Eye (tissue), 1 donor: ENCODE measurements at regions not wholly inside any gene's neighbourhood (a gene's known extent, or its start where the extent isn't known, plus 50 kb on each side); places are given as distances from the start of the nearest gene placed in this dataset.
"Not testable (repeated sequence)": the region's sequence is repeated elsewhere in the genome, so short reads cannot be mapped to it uniquely, and the experiment has no call there.

ENCODE experiments used
- DNase-seq: peaks from one replicate; pipeline ENCODE4 v3.0.0-alpha.2; 2015

DNA sequence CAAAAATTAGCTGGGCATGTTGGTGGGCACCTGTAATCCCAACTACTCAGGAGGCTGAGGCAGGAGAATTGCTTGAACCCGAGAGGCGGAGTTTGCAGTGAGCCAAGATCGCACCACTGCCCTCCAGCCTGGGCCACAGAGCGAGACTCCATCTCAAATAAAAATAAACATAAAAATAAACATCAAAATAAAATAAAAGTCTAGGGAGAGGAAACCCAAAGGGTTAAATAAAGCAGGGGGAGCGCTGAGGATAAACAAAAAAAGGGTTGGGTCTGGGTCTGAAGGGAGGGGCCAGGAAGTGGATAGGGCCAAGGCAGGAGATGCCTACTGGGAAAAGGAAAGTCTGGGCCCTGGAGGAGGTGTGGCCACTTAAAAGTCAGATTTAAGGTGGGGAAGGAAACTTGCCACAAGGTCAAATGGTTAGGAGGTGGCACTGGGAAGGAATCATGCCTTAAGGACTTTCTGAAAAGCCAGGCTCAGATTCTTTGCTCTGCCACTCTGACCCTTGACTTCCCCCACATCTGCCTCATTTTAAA is 150.0 kb downstream of the ADSS2 start:
- no peak for DNase-seq

DNA sequence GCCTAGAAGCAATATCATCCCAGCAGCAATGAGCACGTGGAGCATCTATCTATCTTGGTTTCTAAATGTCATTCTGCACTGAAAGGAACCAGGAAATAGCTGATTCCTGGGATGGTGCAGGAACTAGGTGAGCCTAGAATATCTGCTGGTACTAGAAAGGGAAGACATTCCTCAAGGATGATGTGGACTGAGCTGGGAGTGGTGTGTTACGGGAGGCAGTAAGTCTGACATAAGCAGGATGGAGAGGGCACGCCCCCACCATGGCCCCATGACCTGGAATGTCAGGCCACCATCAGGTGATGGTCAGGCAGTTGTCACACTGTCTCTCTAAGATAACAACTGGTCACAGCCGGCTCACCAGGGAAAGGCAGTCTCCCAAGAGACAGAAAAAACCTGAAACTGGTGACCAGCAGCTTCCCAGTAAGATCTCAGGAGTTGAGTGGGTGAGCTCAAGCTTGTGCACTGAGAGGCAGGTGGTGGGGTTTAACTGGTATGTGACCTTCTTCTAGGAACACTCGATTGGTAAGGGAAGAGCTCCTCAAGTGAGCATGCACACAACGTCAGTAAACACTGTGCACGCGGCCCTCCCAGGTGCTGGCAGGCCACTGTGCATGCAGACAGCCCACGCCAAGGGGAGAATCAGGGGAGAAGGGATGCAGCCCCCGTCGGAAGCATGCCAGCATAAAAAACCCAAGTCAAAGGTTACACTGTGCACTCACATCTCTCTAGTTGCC is 148.7 kb downstream of the ADSS2 start:
- peak; percentile 9 for DNase-seq

DNA sequence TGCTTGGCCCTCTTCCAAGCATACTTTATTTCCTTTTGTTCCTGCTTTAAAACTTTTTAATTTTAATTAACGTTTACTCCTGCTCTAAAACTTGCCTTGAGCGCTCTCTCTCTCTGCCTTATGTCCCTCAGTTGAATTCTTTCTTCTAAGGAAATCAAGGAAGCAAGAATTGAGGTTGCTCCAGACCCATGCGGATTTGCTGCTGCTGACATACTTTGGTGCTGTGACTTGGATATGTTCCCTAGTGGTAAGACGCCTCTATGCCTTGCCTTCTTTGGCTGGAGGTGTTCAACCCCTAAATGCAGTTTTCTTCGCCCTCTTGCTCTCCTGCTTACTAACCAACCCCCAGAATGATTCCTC is 148.1 kb downstream of the ADSS2 start:
- no peak for DNase-seq

DNA sequence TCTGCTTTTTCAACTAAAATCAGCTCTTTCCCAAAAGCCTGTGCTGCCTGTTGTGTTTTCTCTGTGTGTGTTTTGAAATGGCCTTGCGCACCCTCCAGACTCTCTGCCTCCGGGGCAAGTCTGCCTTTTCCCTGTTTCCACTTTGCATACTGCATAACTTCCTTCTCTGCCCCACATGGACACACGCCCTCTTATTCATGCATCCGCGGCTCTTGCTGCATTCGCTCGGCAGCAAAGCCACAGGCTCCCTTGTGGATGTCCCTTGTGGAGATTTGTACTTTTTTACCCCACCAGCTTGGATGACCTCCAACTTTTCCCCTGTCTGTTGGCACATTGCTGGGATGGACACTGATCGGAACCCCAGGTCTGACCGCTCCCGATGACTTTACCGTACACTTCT is 147.6 kb downstream of the ADSS2 start:
- no peak for DNase-seq

DNA sequence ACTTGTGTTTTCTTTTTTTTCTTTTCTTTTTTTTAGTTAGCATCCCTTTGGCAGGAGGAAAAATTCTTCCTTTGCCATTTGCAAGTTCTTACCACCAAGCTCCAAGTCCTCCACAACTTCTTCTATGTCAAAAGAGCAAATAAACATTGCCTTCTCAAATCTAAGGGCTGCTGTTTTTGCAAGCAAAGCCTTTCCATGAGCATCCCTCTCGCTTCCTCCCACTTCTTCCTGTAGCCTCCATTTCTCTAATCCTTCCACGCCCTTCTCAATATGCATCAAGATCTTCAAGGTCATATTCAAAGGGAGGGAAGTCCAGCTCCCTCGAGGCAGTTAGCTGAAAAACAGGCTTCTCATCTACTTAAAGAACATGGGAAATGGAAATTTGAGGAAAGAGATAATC is 147.1 kb downstream of the ADSS2 start:
- DNase-seq, result no peak

DNA sequence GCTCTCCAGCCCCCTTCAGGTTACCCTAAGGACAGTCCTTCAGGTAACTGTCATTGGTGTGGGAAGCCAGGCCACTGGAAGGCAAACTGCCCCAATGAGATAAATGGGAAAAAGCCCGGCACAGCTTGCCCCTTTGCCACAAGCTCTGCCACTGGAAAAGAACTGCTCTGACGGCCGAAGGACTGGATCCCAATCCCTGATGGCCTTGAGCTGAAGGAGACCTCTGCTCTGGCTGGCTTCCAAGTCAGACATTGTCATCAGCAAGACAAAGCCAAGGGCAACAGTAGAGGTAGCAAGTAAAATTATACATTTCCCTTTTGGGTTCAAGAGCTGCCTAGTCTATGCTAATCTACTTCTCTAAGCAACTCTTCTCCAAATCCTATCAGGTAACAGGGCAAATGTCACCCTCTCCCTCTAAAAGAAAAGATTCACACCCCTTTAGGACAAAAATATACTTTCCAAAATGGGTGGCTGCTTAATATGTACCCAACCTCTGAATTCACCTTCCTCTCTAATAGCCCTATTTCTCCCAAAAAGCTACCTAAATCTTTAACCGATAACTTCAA is 145.8 kb downstream of the ADSS2 start:
- no peak for DNase-seq

DNA sequence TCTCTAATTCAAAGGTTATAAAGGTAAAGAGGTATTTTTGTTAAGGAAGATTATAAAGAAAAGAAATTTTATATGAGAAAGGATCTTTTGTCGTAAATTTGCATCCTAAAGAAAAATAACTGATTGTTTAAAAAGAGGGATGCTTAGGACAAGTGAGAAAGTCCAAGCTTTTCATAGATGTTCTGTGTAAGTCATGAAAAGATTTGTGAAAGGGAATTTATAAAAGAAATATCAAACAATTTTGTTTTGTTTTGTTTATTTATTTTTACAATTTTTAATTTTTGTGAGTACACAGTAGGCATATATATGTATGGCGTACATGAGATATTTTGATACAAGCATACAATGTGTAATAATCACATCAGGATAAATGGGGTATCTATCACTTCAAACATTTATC is 145.2 kb downstream of the ADSS2 start:
- DNase-seq, result no peak

DNA sequence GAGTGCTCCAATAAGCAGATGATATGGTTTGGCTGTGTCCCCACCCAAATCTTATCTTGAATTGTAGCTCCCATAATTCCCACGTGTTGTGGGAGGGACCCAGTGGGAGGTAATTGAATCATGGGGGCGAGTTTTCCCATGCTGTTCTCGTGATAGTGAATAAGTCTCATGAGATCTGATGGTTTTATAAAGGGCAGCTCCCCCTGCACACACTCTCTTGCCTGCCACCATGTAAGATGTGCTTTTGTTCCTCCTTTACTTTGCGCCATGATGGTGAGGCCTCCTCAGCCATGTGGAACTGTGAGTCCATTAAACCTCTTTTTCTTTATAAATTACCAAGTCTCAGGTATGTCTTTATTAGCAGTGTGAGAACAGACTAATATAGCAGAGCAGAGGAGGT is 142.5 kb downstream of the ADSS2 start:
- not testable (repeated sequence) for DNase-seq

DNA sequence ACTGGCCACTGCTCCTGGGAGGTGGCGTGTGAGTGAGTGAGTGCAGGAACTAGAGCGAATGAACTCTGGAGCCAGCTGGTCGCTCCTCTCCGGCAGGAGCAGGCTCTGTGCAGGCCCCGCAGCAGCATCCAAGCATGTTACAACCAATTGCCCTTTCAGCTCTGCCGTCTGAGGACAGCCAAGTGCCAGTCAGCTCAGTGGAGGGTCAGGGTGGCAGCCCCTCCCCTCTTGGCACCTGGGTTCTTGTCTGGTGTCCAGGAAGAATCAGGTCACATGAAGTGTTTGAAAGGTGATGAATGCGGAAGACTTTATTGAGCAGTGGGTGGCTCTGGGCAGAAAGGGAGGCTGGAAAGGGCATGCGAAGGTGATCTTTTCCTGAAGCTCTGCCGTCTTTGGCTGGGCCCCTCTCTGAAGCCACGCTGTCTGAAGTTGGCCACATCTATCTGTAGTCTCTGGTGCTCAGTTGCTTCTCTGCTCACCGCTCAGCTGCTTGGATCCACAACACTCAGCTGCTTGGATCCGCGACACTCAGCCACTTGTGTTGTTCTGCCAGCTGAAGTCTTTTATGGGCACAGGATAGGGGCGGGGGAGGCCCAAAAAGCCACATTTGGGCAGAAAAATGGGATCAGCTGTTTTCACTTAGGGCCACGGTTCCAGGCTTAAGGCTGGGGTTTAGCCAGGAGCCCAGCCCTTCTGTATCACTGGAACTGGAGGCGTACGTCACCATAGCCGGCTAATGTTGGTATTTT is 139.8 kb downstream of the ADSS2 start:
- peak; percentile 23 for DNase-seq

DNA sequence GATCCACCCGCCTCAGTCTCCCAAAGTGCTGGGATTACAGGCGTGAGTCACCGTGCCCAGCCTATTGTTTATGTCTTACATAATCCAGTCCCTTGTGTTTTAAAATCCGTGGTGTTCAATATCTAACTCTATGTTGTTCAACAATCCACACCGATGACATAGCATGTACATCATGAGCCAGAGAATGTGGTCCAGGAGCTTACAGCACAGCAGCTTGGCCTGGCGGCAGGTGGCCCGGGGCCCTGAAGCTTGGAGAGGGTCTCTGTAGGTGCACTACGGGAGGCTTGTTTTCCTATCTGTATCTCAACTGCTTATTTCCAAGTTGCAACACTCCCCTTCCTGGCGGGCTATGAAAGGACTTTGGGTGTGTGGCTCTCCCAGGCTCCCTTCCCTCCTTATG is 138.4 kb downstream of the ADSS2 start:
- DNase-seq, result no peak

DNA sequence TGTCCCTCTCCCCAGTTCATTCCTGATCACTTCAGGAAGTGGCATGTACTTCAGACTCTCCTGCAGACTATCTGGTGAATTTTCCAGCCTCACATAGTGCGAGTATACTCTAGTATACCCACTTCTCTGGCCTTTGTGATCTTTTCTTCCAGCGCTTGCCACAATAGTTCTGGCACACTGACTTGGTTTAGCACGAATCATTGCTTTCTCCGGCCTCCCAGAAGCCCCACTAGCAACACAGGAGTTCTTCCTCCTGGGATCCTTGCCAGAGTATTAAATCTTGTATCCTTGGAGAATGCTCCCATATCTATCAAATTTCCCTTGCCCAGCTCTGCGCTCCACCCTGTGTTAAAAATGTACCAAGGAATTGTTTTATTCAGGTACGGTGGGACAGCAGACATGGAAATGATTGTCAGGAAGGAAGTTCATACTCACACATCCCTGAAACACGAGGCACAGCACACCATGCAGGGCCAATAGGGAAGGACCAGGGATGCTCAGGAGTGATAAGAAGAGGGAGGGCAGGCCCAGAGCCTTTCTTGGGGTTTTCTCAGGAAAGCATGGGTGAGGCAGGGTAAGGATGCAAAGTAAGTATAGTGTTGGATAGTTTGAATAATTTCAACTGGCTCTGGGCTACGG is 136.7 kb downstream of the ADSS2 start:
- DNase-seq, result no peak

DNA sequence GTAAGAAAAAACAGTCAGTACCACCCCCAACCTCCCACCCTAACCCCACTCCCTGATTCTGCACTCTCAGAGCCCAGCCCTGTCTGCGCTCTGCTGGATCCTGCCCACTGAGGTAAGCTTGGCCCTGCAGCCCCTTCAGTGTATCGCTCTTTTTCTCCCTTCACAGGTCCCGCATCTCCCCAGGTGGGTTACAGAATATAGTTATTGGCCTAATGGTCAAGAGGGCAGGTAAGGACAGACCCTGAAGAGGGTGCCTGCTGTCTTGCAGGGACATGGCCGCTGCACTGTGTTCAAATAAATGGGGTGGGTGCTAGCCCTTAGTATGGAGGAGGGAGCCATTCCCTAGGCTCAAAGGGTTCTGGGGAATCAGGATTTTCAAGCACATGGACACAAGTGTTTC is 135.7 kb downstream of the ADSS2 start:
- no peak for DNase-seq

DNA sequence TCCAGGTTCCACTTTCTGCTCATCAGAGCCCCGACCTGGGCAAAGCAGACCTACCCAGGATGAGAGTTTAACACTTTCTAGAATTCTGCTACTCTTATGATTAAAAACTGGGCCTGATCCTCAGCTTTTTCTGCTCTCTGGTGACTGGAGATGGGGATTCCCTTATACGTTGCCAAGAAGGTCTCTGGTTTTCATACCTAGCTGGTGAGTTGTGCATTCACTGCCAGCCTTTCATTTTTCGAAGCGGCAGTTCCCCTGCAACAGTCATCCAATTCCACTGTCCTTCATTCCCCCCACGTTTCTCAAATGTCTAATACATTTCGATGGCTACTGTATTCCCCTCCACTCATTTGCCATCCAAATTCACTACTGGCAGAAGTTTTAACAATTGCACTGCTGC is 135.3 kb downstream of the ADSS2 start:
- no peak for DNase-seq

DNA sequence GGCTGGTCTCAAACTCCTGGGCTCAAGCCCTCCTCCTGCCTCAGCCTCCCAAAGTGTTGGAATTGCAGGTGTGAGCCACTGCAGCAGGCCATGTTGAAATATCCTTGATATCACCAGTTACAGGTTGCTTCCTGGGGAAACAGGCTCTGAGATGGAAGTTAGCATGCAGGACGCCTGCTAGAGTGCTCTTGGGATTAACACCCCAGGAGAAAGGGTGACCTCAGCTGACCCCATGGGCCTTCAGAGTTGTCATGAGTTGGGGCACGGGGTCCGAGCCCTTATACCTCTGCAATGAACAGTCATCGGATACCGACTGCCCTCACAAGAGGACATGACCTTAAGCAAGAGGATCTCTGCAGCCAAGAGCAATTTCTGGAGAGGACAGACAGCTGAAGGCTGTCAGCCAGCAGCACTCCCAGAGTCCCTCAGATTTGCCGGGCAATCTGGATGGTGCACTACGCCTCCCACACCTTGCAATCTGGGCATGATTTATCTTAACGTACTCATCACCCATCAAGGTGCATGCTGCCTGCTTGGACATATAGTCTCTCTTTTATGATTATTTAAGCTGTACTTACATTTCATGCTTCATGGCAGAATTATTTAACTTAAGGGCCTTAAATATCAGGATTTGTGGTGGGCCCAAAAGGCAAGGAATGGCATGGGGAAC is 134.6 kb downstream of the ADSS2 start:
- no peak for DNase-seq

DNA sequence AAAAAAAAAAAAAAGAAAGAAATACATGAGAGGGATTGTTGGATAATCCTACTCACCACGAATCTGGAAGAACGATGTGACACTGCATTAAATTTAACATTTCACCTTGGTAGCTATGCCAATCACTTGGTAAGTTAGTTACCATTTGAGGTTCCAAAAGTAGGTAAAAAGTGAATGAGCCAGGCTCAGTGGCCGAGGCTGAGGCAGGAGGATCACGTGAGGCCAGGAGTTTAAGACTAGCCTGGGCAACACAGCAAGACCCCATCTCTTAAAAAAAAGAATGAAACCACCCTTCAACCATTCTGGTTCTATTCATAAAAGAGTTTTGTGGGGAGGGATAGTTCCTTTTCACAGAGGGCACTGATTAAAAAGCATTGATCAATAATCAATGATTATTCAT is 133.6 kb downstream of the ADSS2 start:
- no peak for DNase-seq

DNA sequence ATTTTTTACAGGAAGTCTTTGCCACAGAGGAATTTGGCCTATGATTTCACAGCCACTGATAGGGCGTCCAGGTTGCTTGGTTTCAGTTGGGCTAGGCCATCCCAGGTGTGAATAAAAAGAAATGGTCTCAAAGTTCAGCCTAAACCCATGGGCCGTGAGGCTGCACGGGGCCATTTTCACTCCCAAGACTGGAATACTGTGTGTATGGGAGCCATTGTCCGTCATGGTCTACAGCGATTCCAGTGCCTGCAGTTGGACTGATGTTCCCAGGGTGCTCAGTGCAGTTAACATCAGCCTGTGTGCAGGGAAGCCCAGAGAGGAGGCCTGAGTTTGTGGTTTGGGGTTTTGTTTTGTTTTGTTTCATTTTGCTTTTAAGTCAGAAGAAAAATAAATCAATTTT is 133.2 kb downstream of the ADSS2 start:
- no peak for DNase-seq

DNA sequence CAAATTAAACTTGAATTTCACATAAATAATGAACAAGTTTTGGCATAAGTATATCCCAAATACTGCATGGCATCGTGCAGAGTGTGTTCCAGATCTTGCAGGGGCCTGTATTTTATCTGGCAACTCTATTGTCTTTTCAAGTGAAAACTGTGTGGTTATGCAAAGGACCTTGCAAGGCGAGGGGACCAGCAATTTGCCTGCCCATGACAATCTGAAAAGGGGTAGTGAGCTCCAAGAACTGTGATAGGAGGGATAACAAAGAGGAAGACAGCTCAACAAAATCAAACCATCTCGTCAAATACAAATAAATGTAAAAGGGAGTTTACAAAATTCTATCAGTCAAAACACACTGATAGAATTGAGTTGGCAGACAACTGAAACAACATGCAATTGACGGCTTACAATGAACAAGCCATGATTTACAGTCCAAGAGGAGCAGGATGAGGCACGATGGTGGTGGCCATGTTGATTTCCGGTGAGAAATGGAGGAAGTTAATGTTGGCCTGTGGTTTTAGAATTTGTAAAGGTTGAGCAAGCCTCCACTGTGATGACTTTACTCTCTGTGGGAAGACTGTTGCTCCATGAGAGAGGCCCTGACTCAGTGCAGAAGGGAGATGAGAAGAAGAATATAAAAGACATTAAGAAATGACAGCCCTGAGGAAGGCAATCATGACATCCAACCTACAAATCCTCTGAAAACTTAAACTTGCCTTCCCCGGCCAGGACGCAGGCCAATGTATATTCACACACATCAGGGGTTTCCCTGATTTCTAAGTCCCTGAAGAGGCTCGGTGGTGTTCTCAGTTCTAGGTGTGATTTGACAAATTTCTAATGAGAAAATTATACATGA is 132.2 kb downstream of the ADSS2 start:
- no peak for DNase-seq

DNA sequence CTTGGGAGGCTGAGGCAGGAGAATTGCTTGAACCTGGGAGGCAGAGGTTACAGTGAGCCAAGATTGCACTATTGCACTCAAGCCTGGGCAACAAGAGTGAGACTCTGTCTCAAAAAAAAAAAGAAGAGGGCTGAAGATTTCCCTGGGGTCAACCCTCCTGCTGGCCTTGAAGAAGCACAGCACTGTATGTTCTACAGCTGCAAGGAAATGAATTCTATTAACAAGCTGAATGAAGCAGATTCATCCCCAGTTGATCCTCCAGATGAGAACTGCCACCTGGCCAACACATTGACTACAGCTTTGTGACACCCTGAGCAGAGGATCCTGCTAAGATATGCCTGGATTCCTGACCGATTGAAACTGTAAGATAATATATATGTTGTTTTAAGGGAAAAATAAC is 129.5 kb downstream of the ADSS2 start:
- DNase-seq, result no peak

DNA sequence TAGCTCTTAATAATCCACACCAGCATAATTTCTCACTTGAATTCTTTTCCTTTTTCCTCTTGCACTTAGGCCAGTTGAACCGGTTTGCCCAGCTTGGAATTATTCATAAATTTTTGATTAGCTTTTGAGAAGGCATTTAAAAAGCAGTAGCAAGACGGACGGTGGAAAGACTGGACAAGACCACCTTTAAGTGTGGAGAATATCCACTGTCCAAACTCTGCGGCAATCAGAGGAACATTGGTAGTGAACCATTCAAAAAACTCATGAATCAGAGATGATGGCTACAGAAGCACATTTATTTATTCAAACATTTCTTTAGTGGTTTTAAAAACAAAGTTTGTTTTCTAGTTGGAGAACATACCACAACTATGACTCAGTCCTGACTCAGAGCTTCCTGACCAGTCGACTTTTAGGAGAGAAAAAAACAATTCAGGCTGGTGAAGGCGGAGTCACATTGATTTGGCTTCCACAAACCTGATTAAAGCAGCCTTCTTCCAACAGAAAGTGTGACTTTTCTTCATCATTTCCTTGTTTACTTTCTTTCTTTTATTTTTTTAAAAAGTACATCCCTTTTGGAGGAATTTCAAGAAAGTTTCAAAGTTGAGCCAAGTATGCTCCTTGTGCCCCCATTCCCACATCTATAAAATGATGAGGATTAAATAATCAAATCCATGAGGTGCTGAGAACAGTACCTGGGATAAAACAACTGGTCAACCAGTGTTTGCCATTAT is 128.8 kb downstream of the ADSS2 start:
- peak; percentile 33 for DNase-seq

DNA sequence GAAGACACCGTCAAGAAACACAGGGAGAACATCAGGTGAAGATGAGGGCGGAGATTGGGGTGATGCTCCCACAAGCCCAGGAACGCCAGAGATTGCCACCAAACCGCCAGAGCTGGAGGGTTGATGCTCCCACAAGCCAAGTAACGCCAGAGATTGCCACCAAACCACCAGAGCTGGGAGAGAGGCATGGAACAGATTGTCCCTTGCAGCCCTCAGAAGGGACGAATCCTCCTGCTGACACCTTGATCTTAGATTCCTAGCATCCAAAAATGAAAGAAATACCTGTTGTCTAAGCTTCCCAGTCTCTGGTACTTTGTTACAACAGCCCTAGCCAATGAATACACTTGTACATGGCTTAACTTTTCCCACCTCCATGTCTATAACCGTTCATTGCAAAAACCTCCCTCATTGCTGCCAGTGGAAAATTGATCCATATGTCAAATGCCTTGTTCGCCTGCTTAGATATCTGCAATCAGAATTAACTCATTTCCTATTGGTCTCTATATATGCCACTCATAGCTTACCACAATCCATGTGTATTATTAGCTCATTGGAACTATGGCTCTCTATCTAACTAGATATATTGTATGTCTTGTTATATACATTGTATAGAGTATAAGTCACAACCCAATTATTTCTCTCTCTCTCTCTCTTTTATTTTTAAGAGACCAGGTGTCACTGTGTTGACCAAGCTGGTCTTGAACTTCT is 127.4 kb downstream of the ADSS2 start:
- DNase-seq, result no peak
